Stomach smooth muscle (tissue), 2 donors: ENCODE measurements at regions not wholly inside any gene's neighbourhood (a gene's known extent, or its start where the extent isn't known, plus 50 kb on each side); places are given as distances from the start of the nearest gene placed in this dataset.

Source experiments
- H3K27ac ChIP-seq: one replicate; pipeline ENCODE4 v1.7.0; 2013; ENCODE audit warnings: mild to moderate bottlenecking, low read length, inconsistent platforms
- H3K27me3 ChIP-seq, 2 donors: one replicate each; pipeline ENCODE4 v1.7.0; 2013; ENCODE audit warnings: low read length in 2 of 2; ENCODE audit not compliant: insufficient read depth in 2 of 2, control insufficient read depth in 1 of 2
- H3K36me3 ChIP-seq, 2 donors: one replicate each; pipeline ENCODE4 v1.7.0; 2013; ENCODE audit warnings: low read length in 2 of 2; ENCODE audit not compliant: control insufficient read depth in 2 of 2, insufficient read depth in 2 of 2
- H3K4me1 ChIP-seq: one replicate; pipeline ENCODE4 v1.7.0; 2013; ENCODE audit warnings: low read length; ENCODE audit not compliant: control insufficient read depth, insufficient read depth
- H3K4me3 ChIP-seq, 2 donors: one replicate each; pipeline ENCODE4 v1.7.0; 2013; ENCODE audit warnings: low read length in 2 of 2
- H3K9ac ChIP-seq, 2 donors: one replicate each; pipeline ENCODE4 v1.7.0; 2013; ENCODE audit warnings: low read length in 2 of 2, mild to moderate bottlenecking in 1 of 2
- H3K9me3 ChIP-seq, 2 donors: one replicate each; pipeline ENCODE4 v1.7.0; 2013; ENCODE audit warnings: low read length in 2 of 2; ENCODE audit not compliant: control insufficient read depth in 2 of 2
- donor health status: healthy.
- donor health status: Pancreatic carcinoma.

- peaks cover 0 to 7% of the 10 kb centered on the region in 2 donors for H3K27me3 ChIP-seq
- no peaks in the 10 kb centered on the region for H3K9me3 ChIP-seq
- no peak overlapping the region for H3K27ac ChIP-seq
- no peaks in the 10 kb centered on the region for H3K4me1 ChIP-seq
- H3K36me3 ChIP-seq: no peaks in the 10 kb centered on the region
- H3K9ac ChIP-seq: no peak overlapping the region
- H3K4me3 ChIP-seq: no peak overlapping the region
Measured at GRCh38 chrX:45320191-45320590, 119.5 kb upstream of the DIPK2B start.

DNA sequence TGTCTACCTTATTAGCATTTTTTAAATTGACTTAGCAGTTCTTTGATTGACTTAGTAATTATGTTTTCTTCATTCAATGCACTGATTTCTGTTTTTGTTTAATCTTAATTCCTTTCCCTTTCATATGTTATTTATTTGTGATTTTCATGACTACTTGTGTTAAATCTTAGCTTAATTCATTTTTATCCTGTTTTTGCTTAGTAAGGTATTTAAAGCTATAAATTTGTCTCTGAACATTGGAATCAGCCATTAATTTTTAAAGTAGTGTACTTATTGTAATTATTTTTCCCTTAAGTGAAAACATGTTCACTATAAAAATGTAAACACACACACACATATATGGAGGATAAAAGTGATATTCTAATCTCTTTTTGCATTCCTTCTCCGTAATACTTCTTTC lies 109.1 kb upstream of the DIPK2B start:
- Histone ChIP-seq H3K4me1 (no peaks in the 10 kb centered on the region), H3K27me3 (no peaks in the 10 kb centered on the region), H3K4me3 (no peak overlapping the region), H3K36me3 (no peaks in the 10 kb centered on the region), H3K27ac (no peak overlapping the region), H3K9ac (no peak overlapping the region), H3K9me3 (no peaks in the 10 kb centered on the region)

GRCh38 chrX:45309096-45309495 lies 108.4 kb upstream of the DIPK2B start:
- H3K9ac ChIP-seq: no peak overlapping the region
- H3K4me1 ChIP-seq: no peaks in the 10 kb centered on the region
- H3K27me3 ChIP-seq: no peaks in the 10 kb centered on the region
- no peak overlapping the region for H3K27ac ChIP-seq
- no peak overlapping the region for H3K4me3 ChIP-seq
- no peaks in the 10 kb centered on the region for H3K36me3 ChIP-seq
- no peaks in the 10 kb centered on the region for H3K9me3 ChIP-seq

GRCh38 chrX:45306794-45307193 lies 106.1 kb upstream of the DIPK2B start:
- no peaks in the 10 kb centered on the region for H3K36me3 ChIP-seq
- no peak overlapping the region for H3K27ac ChIP-seq

GRCh38 chrX:45300638-45301037 lies 100.0 kb upstream of the DIPK2B start:
- H3K9me3 ChIP-seq: no peaks in the 10 kb centered on the region
- no peak overlapping the region for H3K9ac ChIP-seq
- H3K36me3 ChIP-seq: no peaks in the 10 kb centered on the region
- no peaks in the 10 kb centered on the region for H3K4me1 ChIP-seq
- H3K27ac ChIP-seq: no peak overlapping the region
- H3K4me3 ChIP-seq: no peak overlapping the region
- no peaks in the 10 kb centered on the region for H3K27me3 ChIP-seq

More at GRCh38 chrX:45306794-45307193, 106.1 kb upstream of the DIPK2B start:
- Histone ChIP-seq H3K9ac (no peak overlapping the region), H3K9me3 (no peaks in the 10 kb centered on the region), H3K4me1 (no peaks in the 10 kb centered on the region), H3K27me3 (no peaks in the 10 kb centered on the region), H3K4me3 (no peak overlapping the region)

DNA sequence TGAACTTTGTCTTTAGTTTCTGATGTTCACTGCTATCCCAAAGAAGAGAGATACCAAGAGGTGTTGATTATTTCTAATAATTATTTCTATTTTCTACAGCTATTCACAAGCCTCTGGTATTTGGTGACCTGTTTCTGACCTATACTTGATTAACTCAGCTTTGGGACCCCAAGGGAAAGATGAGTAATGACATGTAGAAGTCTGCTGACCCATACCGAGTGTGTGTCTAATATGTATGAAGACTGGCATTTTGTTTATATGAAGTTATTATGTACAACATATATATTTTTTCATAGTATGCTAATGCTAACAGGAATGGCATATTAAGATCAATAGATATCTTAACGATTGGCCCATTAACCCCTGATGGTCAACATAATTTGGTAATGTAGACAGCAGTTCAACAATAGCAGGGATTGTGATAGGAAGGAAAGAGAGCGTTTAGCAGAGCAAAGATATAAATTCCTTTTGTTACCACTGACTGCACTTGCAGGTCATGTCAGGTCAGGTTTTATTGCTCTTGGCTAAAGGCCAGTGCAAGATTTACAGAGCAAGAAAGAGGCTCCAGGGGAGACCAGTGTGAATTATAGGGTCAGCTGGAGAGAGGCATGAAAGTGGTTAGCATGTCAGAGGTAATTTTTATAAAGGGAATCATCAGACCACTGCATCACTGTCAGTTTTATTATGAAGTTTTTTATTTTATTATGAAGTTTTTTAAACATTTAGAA lies 94.7 kb upstream of the DIPK2B start:
- H3K4me3 ChIP-seq: no peak overlapping the region
- no peak overlapping the region for H3K27ac ChIP-seq
- H3K9ac ChIP-seq: no peak overlapping the region
- no peaks in the 10 kb centered on the region for H3K27me3 ChIP-seq
- no peaks in the 10 kb centered on the region for H3K4me1 ChIP-seq
- H3K9me3 ChIP-seq: no peaks in the 10 kb centered on the region
- H3K36me3 ChIP-seq: no peaks in the 10 kb centered on the region

DNA sequence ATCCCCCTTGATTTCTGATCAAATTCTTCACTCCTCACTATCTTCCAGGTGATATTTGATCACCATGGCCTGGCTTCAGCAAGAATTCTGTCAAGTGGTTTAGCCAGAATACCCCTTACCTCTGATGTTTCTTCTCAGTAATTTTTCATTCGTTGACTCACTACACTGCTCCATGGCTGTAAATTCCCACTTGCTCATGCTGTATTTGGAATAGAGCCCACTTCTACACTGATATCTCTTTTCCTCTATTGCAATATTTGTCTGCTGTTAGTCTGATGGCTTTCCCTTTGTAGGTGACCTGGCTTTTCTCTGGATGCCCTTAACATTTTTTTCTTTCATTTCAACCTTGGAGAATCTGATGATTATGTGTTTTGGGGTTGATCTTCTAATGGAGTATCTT lies 73.9 kb upstream of the DIPK2B start:
- Histone ChIP-seq H3K27ac (no peak overlapping the region), H3K36me3 (no peaks in the 10 kb centered on the region), H3K4me3 (no peak overlapping the region), H3K4me1 (no peaks in the 10 kb centered on the region), H3K27me3 (peaks cover 0 to 4% of the 10 kb centered on the region in 2 donors), H3K9me3 (peaks cover 0 to 4% of the 10 kb centered on the region in 2 donors), H3K9ac (no peak overlapping the region)

DNA sequence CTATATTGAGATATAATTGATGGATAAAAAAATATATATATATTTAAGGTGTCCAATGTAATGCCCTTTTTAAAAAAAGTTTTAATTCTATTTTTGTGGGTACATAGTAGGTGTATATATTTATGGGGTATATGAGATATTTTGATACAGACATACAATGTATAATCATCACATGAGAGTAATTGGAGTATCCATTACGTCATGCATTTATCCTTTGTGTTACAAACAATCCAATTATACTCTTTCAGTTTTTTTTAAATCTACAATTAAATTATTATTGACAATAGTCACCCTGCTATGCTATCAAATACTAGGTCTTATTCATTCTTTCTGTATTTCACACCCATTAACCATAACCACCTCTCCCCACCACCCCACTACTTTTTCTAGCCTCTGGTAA lies 66.3 kb upstream of the DIPK2B start:
- no peak overlapping the region for H3K4me3 ChIP-seq
- no peak overlapping the region for H3K27ac ChIP-seq
- no peaks in the 10 kb centered on the region for H3K36me3 ChIP-seq
- H3K4me1 ChIP-seq: no peaks in the 10 kb centered on the region
- no peak overlapping the region for H3K9ac ChIP-seq
- H3K27me3 ChIP-seq: peaks cover 0 to 7% of the 10 kb centered on the region in 2 donors
- H3K9me3 ChIP-seq: peaks cover 0 to 4% of the 10 kb centered on the region in 2 donors

DNA sequence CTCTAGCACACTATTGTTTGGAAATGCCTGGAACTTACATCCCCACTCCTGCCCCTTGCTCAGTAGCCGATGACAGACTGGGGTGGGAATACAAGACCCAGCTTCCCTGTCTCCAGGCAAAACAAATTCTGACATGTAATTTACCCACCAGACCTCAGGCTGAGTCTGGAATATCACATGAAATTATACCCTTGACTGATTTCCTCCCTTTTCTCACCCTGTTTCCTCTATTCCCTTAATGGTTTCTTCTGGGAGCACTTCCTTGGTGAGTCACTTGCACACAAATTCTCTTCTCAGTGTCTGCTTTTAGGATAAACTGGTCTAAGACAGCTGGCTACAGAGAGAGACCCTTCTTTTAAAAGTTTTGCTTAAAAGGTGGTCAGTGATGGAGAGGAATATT lies 65.8 kb upstream of the DIPK2B start:
- Histone ChIP-seq H3K4me3 (no peak overlapping the region), H3K27ac (no peak overlapping the region), H3K9me3 (peaks cover 0 to 7% of the 10 kb centered on the region in 2 donors), H3K4me1 (no peaks in the 10 kb centered on the region), H3K27me3 (peaks cover 0 to 9% of the 10 kb centered on the region in 2 donors), H3K36me3 (no peaks in the 10 kb centered on the region), H3K9ac (no peak overlapping the region)

DNA sequence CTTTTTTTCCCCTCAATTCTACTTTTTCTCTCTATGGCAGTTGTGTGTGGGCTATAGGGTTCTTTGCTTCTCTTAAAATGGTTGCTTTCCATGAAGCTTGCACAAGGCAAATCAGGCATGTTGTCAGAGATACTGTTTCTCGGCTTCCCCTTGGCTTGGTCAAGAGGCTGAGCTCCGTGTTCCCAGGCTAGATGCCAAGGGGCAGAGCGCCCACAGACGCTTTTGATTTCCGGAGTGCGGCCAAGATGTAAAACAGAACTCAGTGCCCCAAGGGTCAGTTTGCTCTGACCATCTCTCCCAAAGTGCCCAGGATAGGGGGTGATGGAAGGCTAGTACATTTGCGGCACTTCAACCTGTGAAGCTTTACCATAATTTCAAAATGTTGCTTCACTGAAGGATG lies 64.2 kb upstream of the DIPK2B start:
- Histone ChIP-seq H3K9me3 (peaks cover 0 to 7% of the 10 kb centered on the region in 2 donors), H3K9ac (no peak overlapping the region)

GRCh38 chrX:45261471-45261870 lies 60.8 kb upstream of the DIPK2B start:
- Histone ChIP-seq H3K9ac (no peak overlapping the region), H3K27me3 (peaks cover 0 to 15% of the 10 kb centered on the region in 2 donors), H3K4me1 (no peaks in the 10 kb centered on the region), H3K9me3 (peaks cover 0 to 7% of the 10 kb centered on the region in 2 donors), H3K4me3 (no peak overlapping the region), H3K36me3 (no peaks in the 10 kb centered on the region), H3K27ac (no peak overlapping the region)

More for the DNA sequence above, 64.2 kb upstream of the DIPK2B start:
- H3K36me3 ChIP-seq: no peaks in the 10 kb centered on the region
- H3K4me1 ChIP-seq: no peaks in the 10 kb centered on the region
- H3K27ac ChIP-seq: no peak overlapping the region
- H3K27me3 ChIP-seq: peaks cover 0 to 10% of the 10 kb centered on the region in 2 donors
- H3K4me3 ChIP-seq: no peak overlapping the region
